SK-N-SH (cell line): ENCODE measurements at regions not wholly inside any gene's neighbourhood (a gene's known extent, or its start where the extent isn't known, plus 50 kb on each side); places are given as distances from the start of the nearest gene placed in this dataset.

Experiments
- CTCF ChIA-PET: fragments of 300-600, 350-600 bp; formaldehyde crosslinking; extraction: SDS; loops from one replicate; lab custom pipeline; 2021; lab: Yijun Ruan, JAX
- POLR2A ChIA-PET: fragments of 350-600 bp; sonication (Branson Sonifier 250); formaldehyde crosslinking; extraction: SDS; loops from one replicate; lab custom pipeline; 2020; ENCODE audit warnings: antibody characterized with exemption, inconsistent platforms; lab: Yijun Ruan, JAX
- DNase-seq: peaks from one replicate; pipeline ENCODE4 v3.0.0; 2012
- H2AFZ ChIP-seq: fragments of 200-600 bp; sonication (generic); 2 replicates; pipeline ENCODE4 v1.8.1; 2016; ENCODE audit warnings: antibody characterized with exemption, mild to moderate bottlenecking, low read depth
- H3F3A ChIP-seq: fragments of 200-600 bp; sonication (generic); replicated peaks from 2 replicates; pipeline ENCODE3; 2016; ENCODE audit warnings: antibody characterized with exemption, mild to moderate bottlenecking; ENCODE audit not compliant: insufficient read depth
- H3K27ac ChIP-seq, 2 experiments: fragments of 200-500 bp in 1 of 2; fragments of 200-600 bp in 1 of 2; sonication (Bioruptor generic) in 1 of 2; sonication (generic), shearing (Covaris generic) in 1 of 2; 2 replicates each; pipeline versions ENCODE4 v1.5.1 to v1.6.1; 2014 to 2016; ENCODE audit warnings: low read depth in 2 of 2, inconsistent platforms in 1 of 2, low read length in 1 of 2, mild to moderate bottlenecking in 1 of 2, mixed read lengths in 1 of 2
- H3K27me3 ChIP-seq: fragments of 200-600 bp; sonication (generic), shearing (Covaris generic); 2 replicates; pipeline ENCODE4 v1.6.1; 2016; ENCODE audit warnings: mixed run types; ENCODE audit not compliant: insufficient read depth
- H3K36me3 ChIP-seq, 2 experiments: fragments of 200-500 bp in 1 of 2; fragments of 200-600 bp in 1 of 2; sonication (Bioruptor generic) in 1 of 2; sonication (generic) in 1 of 2; replicated peaks in 1 of 2; 2 replicates each; pipeline versions ENCODE3 to v1.5.1; 2014 to 2016; ENCODE audit warnings: low read length in 1 of 2, mild to moderate bottlenecking in 1 of 2; ENCODE audit not compliant: insufficient read depth in 2 of 2, control insufficient read depth in 1 of 2
- H3K4me1 ChIP-seq, 2 experiments: fragments of 200-500 bp in 1 of 2; fragments of 200-600 bp in 1 of 2; sonication (Bioruptor generic) in 1 of 2; sonication (generic), shearing (Covaris generic) in 1 of 2; 2 replicates each; pipeline versions ENCODE4 v1.5.1 to v1.6.1; 2014 to 2016; ENCODE audit warnings: low read depth in 1 of 2, low read length in 1 of 2, mixed run types in 1 of 2; ENCODE audit not compliant: insufficient read depth in 2 of 2, control insufficient read depth in 1 of 2
- H3K4me2 ChIP-seq: fragments of 200-600 bp; sonication (generic), shearing (Covaris generic); 2 replicates; pipeline ENCODE4 v1.6.1; 2017; ENCODE audit warnings: mixed run types
- H3K4me3 ChIP-seq, 2 experiments: fragments of 200-500 bp in 1 of 2; fragments of 200-600 bp in 1 of 2; sonication (Bioruptor generic) in 1 of 2; sonication (generic), shearing (Covaris generic) in 1 of 2; 2 replicates each; pipeline versions ENCODE4 v1.5.1 to v1.8.1; 2014 to 2016; ENCODE audit warnings: low read depth in 2 of 2, inconsistent platforms in 1 of 2, low read length in 1 of 2, mild to moderate bottlenecking in 1 of 2, mixed read lengths in 1 of 2, moderate library complexity in 1 of 2
- H3K79me2 ChIP-seq: fragments of 200-600 bp; sonication (generic); 2 replicates; pipeline ENCODE4 v1.8.1; 2017; ENCODE audit warnings: mild to moderate bottlenecking; ENCODE audit not compliant: insufficient read depth
- H3K9ac ChIP-seq: fragments of 200-600 bp; sonication (generic); 2 replicates; pipeline ENCODE4 v1.6.1; 2017; ENCODE audit warnings: mixed run types
- H3K9me2 ChIP-seq: fragments of 200-600 bp; sonication (generic); 2 replicates; pipeline ENCODE4 v1.6.1; 2017; ENCODE audit warnings: mixed run types
- H3K9me3 ChIP-seq: fragments of 200-600 bp; sonication (generic); 2 replicates; pipeline ENCODE4 v1.6.1; 2017; ENCODE audit warnings: mixed run types, mild to moderate bottlenecking, moderate library complexity
- H4K20me1 ChIP-seq: fragments of 200-600 bp; sonication (generic); 2 replicates; pipeline ENCODE4 v1.6.1; 2017; ENCODE audit warnings: mild to moderate bottlenecking, mixed run types; ENCODE audit not compliant: insufficient read depth
- CHD2 ChIP-seq: fragments of 150-350 bp; IDR thresholded peaks from 2 replicates; pipeline ENCODE4 v1.6.1; 2018; ENCODE audit warnings: low read length; ENCODE audit not compliant: partially characterized antibody
- EP300 ChIP-seq, 2 experiments: IDR thresholded peaks; 2 replicates each; pipeline versions ENCODE4 v1.4.0 to v1.6.1; 2012; ENCODE audit warnings: borderline replicate concordance in 1 of 2, low read depth in 1 of 2, low read length in 1 of 2
- EZH2phosphoT487 ChIP-seq: fragments of 200-600 bp; sonication (generic); IDR thresholded peaks from 2 replicates; pipeline ENCODE4 v1.6.1; 2017; ENCODE audit warnings: low read depth, mixed run types, mild to moderate bottlenecking, antibody characterized with exemption, moderate library complexity, borderline replicate concordance
- FOXM1 ChIP-seq: IDR thresholded peaks from 2 replicates; pipeline ENCODE4 v1.4.0; 2012; ENCODE audit warnings: low read depth, mild to moderate bottlenecking
- GATA2 ChIP-seq: sonication (generic); formaldehyde crosslinking; IDR thresholded peaks from 2 replicates; pipeline ENCODE4 v1.5.0; 2020; ENCODE audit warnings: mild to moderate bottlenecking, missing genetic modification reagents
- IRF3 ChIP-seq: fragments of 150-350 bp; IDR thresholded peaks from 2 replicates; pipeline ENCODE4 v1.6.1; 2016; ENCODE audit warnings: mild to moderate bottlenecking, low read depth, low read length
- MEF2A ChIP-seq: IDR thresholded peaks from 2 replicates; pipeline ENCODE4 v1.4.0; 2012; ENCODE audit warnings: low read depth, borderline replicate concordance
- NFIC ChIP-seq: IDR thresholded peaks from 2 replicates; pipeline ENCODE4 v1.4.0; 2012; ENCODE audit warnings: borderline replicate concordance
- PBX3 ChIP-seq: IDR thresholded peaks from 2 replicates; pipeline ENCODE4; 2012
- POLR2AphosphoS5 ChIP-seq: IDR thresholded peaks from 2 replicates; pipeline ENCODE4 v1.6.1; 2012; ENCODE audit warnings: low read depth, low read length
- RAD21 ChIP-seq: IDR thresholded peaks from 2 replicates; pipeline ENCODE4 v1.6.1; 2012; ENCODE audit warnings: mild to moderate bottlenecking, low read length
- RCOR1 ChIP-seq: fragments of 150-350 bp; IDR thresholded peaks from 2 replicates; pipeline ENCODE4 v1.6.1; 2017; ENCODE audit warnings: antibody characterized with exemption, low read length
- RFX5 ChIP-seq: IDR thresholded peaks from 2 replicates; pipeline ENCODE4 v1.6.1; 2012; ENCODE audit warnings: mild to moderate bottlenecking, improper control_type of control experiment, low read length
- RXRA ChIP-seq: IDR thresholded peaks from 2 replicates; pipeline ENCODE4 v1.4.0; 2012; ENCODE audit warnings: low read depth, mild to moderate bottlenecking, borderline replicate concordance
- SIN3A ChIP-seq: IDR thresholded peaks from 2 replicates; pipeline ENCODE4 v1.6.1; 2012; ENCODE audit warnings: low read depth, mild to moderate bottlenecking, low read length, moderate library complexity, borderline replicate concordance
- SMC3 ChIP-seq: IDR thresholded peaks from 2 replicates; pipeline ENCODE4 v1.6.1; 2012; ENCODE audit warnings: low read depth, low read length, improper control_type of control experiment
- TCF12 ChIP-seq: IDR thresholded peaks from 2 replicates; pipeline ENCODE4 v1.4.0; 2012
- USF1 ChIP-seq: IDR thresholded peaks from 2 replicates; pipeline ENCODE4 v1.4.0; 2012; ENCODE audit warnings: low read depth, borderline replicate concordance
- ZBTB33 ChIP-seq: IDR thresholded peaks from 2 replicates; pipeline ENCODE4 v1.4.0; 2012; ENCODE audit warnings: low read depth, borderline replicate concordance
- WGBS: methylation state at CpG from one replicate; pipeline ENCODE4 v1.1.6; 2017; ENCODE audit warnings: low lambda C conversion rate; 5-methylcytosine and 5-hydroxymethylcytosine counted together

GRCh38 chr4:104909376-104909775 lies 237.3 kb upstream of the TET2 start:
- no peak overlapping the region for H3K4me3 ChIP-seq
- H3K4me2 ChIP-seq = no peak overlapping the region
- no peaks in the 10 kb centered on the region for H3F3A ChIP-seq
- no peak for DNase-seq
- ChIA-PET CTCF (interaction anchor here (1.0 kb wide), 1 partner anchor 563 kb away, joined by 3 read pairs; no protein-coding TSS in a partner anchor), POLR2A (no interaction called here)
- H3K9me2 ChIP-seq = no peaks in the 10 kb centered on the region
- H3K4me1 ChIP-seq = no peaks in the 10 kb centered on the region
- H3K79me2 ChIP-seq = no peaks in the 10 kb centered on the region
- WGBS = 9% methylated on average over 1 of the region's 1 CpG
- H3K27me3 ChIP-seq = no peaks in the 10 kb centered on the region; the same call in 1 of the 2 replicates
- no peaks in the 10 kb centered on the region for H3K9me3 ChIP-seq
- no peak overlapping the region for H2AFZ ChIP-seq
- no peaks in the 10 kb centered on the region for H4K20me1 ChIP-seq
- H3K27ac ChIP-seq = no peak overlapping the region
- H3K9ac ChIP-seq = no peak overlapping the region
- TF ChIP-seq EP300 (IDR thresholded peaks at IDR 0.05; ENCODE audit: borderline replicate concordance in 1 of 2, low read depth in 1 of 2, low read length in 1 of 2) = no peak
- TF ChIP-seq MEF2A = no peak
- no peak for TF ChIP-seq NFIC
- no peak for TF ChIP-seq FOXM1
- no peak for TF ChIP-seq SIN3A
- no peak for TF ChIP-seq CHD2
- no peak for TF ChIP-seq GATA2 (CRISPR knock-in tag)
- TF ChIP-seq POLR2AphosphoS5 = no peak
- TF ChIP-seq RFX5 = no peak
- TF ChIP-seq SMC3 = no peak
- no peak for TF ChIP-seq ZBTB33
- no peak for TF ChIP-seq EZH2phosphoT487
- no peak for TF ChIP-seq RAD21
- no peak for TF ChIP-seq RCOR1
- TF ChIP-seq RXRA = no peak
- H3K36me3 ChIP-seq = no peaks in the 10 kb centered on the region

GRCh38 chr4:104912518-104912917 lies 234.2 kb upstream of the TET2 start:
- Histone ChIP-seq H3K27ac (no peak overlapping the region), H3K4me1 (no peaks in the 10 kb centered on the region), H3K4me2 (no peak overlapping the region), H3K9me3 (no peaks in the 10 kb centered on the region), H3K27me3 (no peaks in the 10 kb centered on the region), H3K9me2 (no peaks in the 10 kb centered on the region), H4K20me1 (no peaks in the 10 kb centered on the region), H3K36me3 (no peaks in the 10 kb centered on the region), H3K9ac (no peak overlapping the region), H3K79me2 (no peaks in the 10 kb centered on the region), H3F3A (no peaks in the 10 kb centered on the region), H2AFZ (no peak overlapping the region), H3K4me3 (no peak overlapping the region)
- no peak for DNase-seq
- ChIA-PET CTCF (no interaction called here), POLR2A (no interaction called here)
- 25% methylated on average over 1 of the region's 1 CpG for WGBS
- TF ChIP-seq TCF12 (no peak), CHD2 (no peak), RFX5 (no peak), RXRA (no peak), POLR2AphosphoS5 (no peak), PBX3 (no peak), USF1 (no peak), SMC3 (no peak), GATA2 (CRISPR knock-in tag) (no peak), ZBTB33 (no peak), IRF3 (no peak)
